HepG2 (cell line): ENCODE measurements at regions not wholly inside any gene's neighbourhood (a gene's known extent, or its start where the extent isn't known, plus 50 kb on each side); places are given as distances from the start of the nearest gene placed in this dataset.

Experiments used
- ATAC-seq: fragments of 200-7000 bp; cut with Tn5 transposase; 3 replicates; pipeline ENCODE4 v1.9.1; 2020; ENCODE audit warnings: mild to moderate bottlenecking, moderate library complexity
- BruUV-seq: library from RNA; stranded (reverse); fragments of 400-500 nt; replicated peaks from 2 replicates; lab custom pipeline; 2021; lab: Mats Ljungman, UMichigan
- CTCF ChIA-PET: fragments of 300-600 bp; formaldehyde crosslinking; extraction: SDS; loops from one replicate; lab custom pipeline; 2021; ENCODE audit warnings: low total read pairs, inconsistent platforms, low intra/inter-chr PET ratio; lab: Yijun Ruan, JAX
- POLR2A ChIA-PET: fragments of 350-600 bp; sonication (Branson Sonifier 250); formaldehyde crosslinking; loops from one replicate; lab custom pipeline; 2020; ENCODE audit warnings: antibody characterized with exemption, inconsistent platforms; lab: Yijun Ruan, JAX
- DNase-seq: peaks from one replicate; pipeline ENCODE4 v3.0.0-alpha.2; 2015; ENCODE audit warnings: low spot score
- FAIRE-seq: peaks from 3 replicates; lab custom pipeline; 2011; peaks lifted over from hg19 to GRCh38; lab: Jason Lieb, UNC
- H2AFZ ChIP-seq: one replicate; pipeline ENCODE4 v1.6.1; 2011; ENCODE audit warnings: low read length, inconsistent platforms
- H3K27ac ChIP-seq: fragments of 300-600 bp; 3 replicates; pipeline ENCODE4 v1.8.0; 2011; ENCODE audit warnings: mixed run types, mild to moderate bottlenecking, mixed read lengths, low read length, inconsistent platforms; ENCODE audit not compliant: insufficient read depth; ENCODE audit errors: extremely low read length
- H3K27me3 ChIP-seq, 2 experiments: fragments of 200-600 bp in 1 of 2; 2 replicates in 1 of 2; 3 replicates in 1 of 2; pipeline versions ENCODE4 v1.6.0 to v1.8.0; 2011; ENCODE audit warnings: low read length in 2 of 2, mild to moderate bottlenecking in 2 of 2, moderate library complexity in 2 of 2, inconsistent platforms in 1 of 2; ENCODE audit not compliant: insufficient read depth in 2 of 2, control insufficient read depth in 1 of 2
- H3K36me3 ChIP-seq, 2 experiments: fragments of 200-600 bp in 1 of 2; replicated peaks in 1 of 2; 2 replicates in 1 of 2; 3 replicates in 1 of 2; pipeline versions ENCODE4 v1.5.1 to v1.8.0; 2011; ENCODE audit warnings: low read length in 2 of 2, inconsistent platforms in 1 of 2; ENCODE audit not compliant: insufficient read depth in 2 of 2, control insufficient read depth in 1 of 2
- H3K4me1 ChIP-seq: 2 replicates; pipeline ENCODE4 v1.5.1; 2012; ENCODE audit warnings: low read length, inconsistent platforms; ENCODE audit not compliant: insufficient read depth
- H3K4me2 ChIP-seq: 2 replicates; pipeline ENCODE4 v1.6.0; 2011; ENCODE audit warnings: low read depth, low read length, inconsistent platforms
- H3K4me3 ChIP-seq, 3 experiments: fragments of 200-600 bp in 1 of 3; sonication (generic), shearing (Covaris generic) in 1 of 3; replicated peaks in 1 of 3; 2 replicates each; pipeline ENCODE4 v1.5.1; 2011 to 2016; ENCODE audit warnings: low read length in 3 of 3, inconsistent platforms in 2 of 3, low read depth in 2 of 3, mild to moderate bottlenecking in 2 of 3, control low read depth in 1 of 3, mixed read lengths in 1 of 3; ENCODE audit not compliant: insufficient read depth in 1 of 3
- H3K79me2 ChIP-seq: one replicate; pipeline ENCODE4 v1.6.1; 2011; ENCODE audit warnings: low read length, inconsistent platforms; ENCODE audit not compliant: insufficient read depth
- H3K9ac ChIP-seq: 2 replicates; pipeline ENCODE4 v1.6.0; 2011; ENCODE audit warnings: mild to moderate bottlenecking, low read depth, low read length, inconsistent platforms; ENCODE audit not compliant: insufficient read depth
- H3K9me3 ChIP-seq: 2 replicates; pipeline ENCODE4 v1.5.1; 2012; ENCODE audit warnings: mild to moderate bottlenecking, low read length
- H4K20me1 ChIP-seq: 2 replicates; pipeline ENCODE4 v1.6.0; 2011; ENCODE audit warnings: inconsistent platforms, mild to moderate bottlenecking, low read length, moderate library complexity; ENCODE audit not compliant: insufficient read depth
- ATF6 ChIP-seq: sonication (generic); formaldehyde crosslinking; conservative IDR thresholded peaks from 2 replicates; pipeline ENCODE4 v1.4.0; 2020; ENCODE audit warnings: missing genetic modification reagents
- DZIP1 ChIP-seq: sonication (generic); formaldehyde crosslinking; IDR thresholded peaks from 2 replicates; pipeline ENCODE4 v1.5.0; 2020; ENCODE audit warnings: mild to moderate bottlenecking, missing genetic modification reagents
- GZF1 ChIP-seq: sonication (generic); formaldehyde crosslinking; IDR thresholded peaks from 2 replicates; pipeline ENCODE4 v1.5.1; 2020; ENCODE audit warnings: mild to moderate bottlenecking, missing genetic modification reagents
- HES4 ChIP-seq: sonication (generic); formaldehyde crosslinking; IDR thresholded peaks from 2 replicates; pipeline ENCODE4 v1.9.0; 2021; ENCODE audit warnings: mild to moderate bottlenecking, missing genetic modification reagents, borderline replicate concordance
- JUN ChIP-seq: sonication (generic); formaldehyde crosslinking; IDR thresholded peaks from 2 replicates; pipeline ENCODE4 v1.4.0; 2020; ENCODE audit warnings: mild to moderate bottlenecking, missing genetic modification reagents
- NCOA2 ChIP-seq: sonication (generic); formaldehyde crosslinking; IDR thresholded peaks from 2 replicates; pipeline ENCODE4 v1.8.0; 2022; ENCODE audit warnings: inconsistent platforms
- RELA ChIP-seq: sonication (generic); formaldehyde crosslinking; IDR thresholded peaks from 2 replicates; pipeline ENCODE4 v1.4.0; 2020; ENCODE audit warnings: missing genetic modification reagents
- TEAD3 ChIP-seq: optimal IDR thresholded peaks from 2 replicates; pipeline ENCODE3; 2016; ENCODE audit warnings: borderline replicate concordance
- TRIM24 ChIP-seq: sonication (generic); formaldehyde crosslinking; IDR thresholded peaks from 2 replicates; pipeline ENCODE4 v1.8.0; 2022; ENCODE audit warnings: mild to moderate bottlenecking, missing genetic modification reagents
- ZBTB7A ChIP-seq: sonication (generic); formaldehyde crosslinking; IDR thresholded peaks from 2 replicates; pipeline ENCODE4 v1.8.0; 2022; ENCODE audit warnings: mild to moderate bottlenecking, missing genetic modification reagents
- ZFP36L1 ChIP-seq: sonication (generic); formaldehyde crosslinking; IDR thresholded peaks from 2 replicates; pipeline ENCODE4 v1.8.0; 2022; ENCODE audit warnings: mild to moderate bottlenecking, missing genetic modification reagents, moderate library complexity
- ZNF20 ChIP-seq: sonication (generic); formaldehyde crosslinking; IDR thresholded peaks from 2 replicates; pipeline ENCODE4 v1.4.0; 2020; ENCODE audit warnings: mild to moderate bottlenecking, moderate library complexity, missing genetic modification reagents
- ZNF691 ChIP-seq: sonication (generic); formaldehyde crosslinking; IDR thresholded peaks from 2 replicates; pipeline ENCODE4 v1.4.0; 2020; ENCODE audit warnings: missing genetic modification reagents, low read depth, mild to moderate bottlenecking, borderline replicate concordance
- ZNF773 ChIP-seq: sonication (generic); formaldehyde crosslinking; IDR thresholded peaks from 2 replicates; pipeline ENCODE4 v1.4.0; 2020; ENCODE audit warnings: missing genetic modification reagents, borderline replicate concordance
- WGBS: methylation state at CpG from one replicate; pipeline ENCODE4 v1.1.6; 2017; ENCODE audit warnings: low lambda C conversion rate; 5-methylcytosine and 5-hydroxymethylcytosine counted together
- in situ Hi-C: cut with HindIII; loops from 2 replicates; pipeline ENCODE4 v1.10.0; 2017; ENCODE audit warnings: low pct_unique_long_range_greater_than_20kb; ENCODE audit not compliant: extremely low pct_ligation_motif_present
- intact Hi-C: fragments of 100-400 bp; cut with micrococcal nuclease; formaldehyde crosslinking; loops from one replicate; pipeline ENCODE4 v1.10.0; 2022; ENCODE audit not compliant: unreplicated experiment

GRCh38 chr17:70929226-70929625 is 759.9 kb downstream of the KCNJ2 start:
- intact Hi-C loops, result no loop called here
- Histone ChIP-seq H3K4me3 (no peak overlapping the region), H3K36me3 (no peaks in the 10 kb centered on the region)
- no TSS peak for BruUV-seq
- no peak for ATAC-seq
- no peak for TF ChIP-seq ZNF20 (CRISPR knock-in tag)
- no peak for TF ChIP-seq ZFP36L1
- no peak for TF ChIP-seq DZIP1 (CRISPR knock-in tag)
- TF ChIP-seq NCOA2 (CRISPR knock-in tag), result no peak
- no peak for TF ChIP-seq HES4
- no peak for TF ChIP-seq GZF1 (CRISPR knock-in tag)
- TF ChIP-seq TRIM24 (CRISPR knock-in tag), result no peak
- no peak for TF ChIP-seq JUN (CRISPR knock-in tag)
- TF ChIP-seq ZBTB7A (CRISPR knock-in tag), result no peak
- no peak for TF ChIP-seq ZNF773 (CRISPR knock-in tag)
- TF ChIP-seq TEAD3 (CRISPR knock-in tag), result no peak
- no peak for TF ChIP-seq RELA
- no peak for TF ChIP-seq ATF6
- no peak for TF ChIP-seq ZNF691
- TF ChIP-seq, all 625 proteins: peak for 0
- ChIA-PET CTCF (no interaction called here), POLR2A (no interaction called here)
- Histone ChIP-seq H3K27ac (no peak overlapping the region), H3K9ac (no peak overlapping the region), H3K9me3 (peaks cover 89% of the 10 kb centered on the region), H2AFZ (no peak overlapping the region), H4K20me1 (no peaks in the 10 kb centered on the region), H3K79me2 (no peaks in the 10 kb centered on the region), H3K4me1 (no peaks in the 10 kb centered on the region), H3K4me2 (no peak overlapping the region), H3K27me3 (no peaks in the 10 kb centered on the region)
- in situ Hi-C loops, result no loop called here
- DNase-seq (no peak), FAIRE-seq (no peak)
- 3% methylated on average over 2 of the region's 2 CpGs for WGBS
